HEK293T (cell line): ENCODE measurements at regions not wholly inside any gene's neighbourhood (a gene's known extent, or its start where the extent isn't known, plus 50 kb on each side); places are given as distances from the start of the nearest gene placed in this dataset.

ENCODE experiments used
- FOXA1 ChIP-seq: fragments of 450-650 bp; IDR thresholded peaks from 2 replicates; pipeline ENCODE4 v1.6.1; 2016; ENCODE audit warnings: mild to moderate bottlenecking
- PKNOX1 ChIP-seq: fragments of 450-650 bp; IDR thresholded peaks from 2 replicates; pipeline ENCODE4 v1.6.1; 2016
- SP1 ChIP-seq: fragments of 450-650 bp; IDR thresholded peaks from 2 replicates; pipeline ENCODE4 v1.6.1; 2017

DNA sequence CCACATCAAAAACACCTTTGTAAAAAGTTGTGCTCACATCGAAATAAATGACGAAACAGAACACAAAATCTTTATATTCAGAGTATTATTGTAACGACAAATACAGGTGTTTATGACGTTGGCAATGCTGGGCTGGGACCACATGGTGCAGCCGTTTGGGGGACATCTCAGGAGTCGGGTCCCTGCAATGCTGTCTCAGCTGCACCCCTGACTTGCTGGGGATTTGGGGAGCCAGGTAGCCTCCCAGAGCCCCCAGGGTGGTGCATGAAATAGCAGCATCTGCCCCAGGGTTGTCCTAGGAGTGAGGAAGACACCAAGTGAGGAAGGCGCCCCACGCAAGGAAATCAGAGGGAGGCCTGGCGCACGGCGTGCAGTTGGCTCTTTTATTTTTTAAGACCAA is 1526.8 kb downstream of the BRD1 start:
- TF ChIP-seq SP1 (no peak), FOXA1 (no peak), PKNOX1 (no peak)
